ENCODE measurements at regions not wholly inside any gene's neighbourhood (a gene's known extent, or its start where the extent isn't known, plus 50 kb on each side); places are given as distances from the start of the nearest gene placed in this dataset.

DNA sequence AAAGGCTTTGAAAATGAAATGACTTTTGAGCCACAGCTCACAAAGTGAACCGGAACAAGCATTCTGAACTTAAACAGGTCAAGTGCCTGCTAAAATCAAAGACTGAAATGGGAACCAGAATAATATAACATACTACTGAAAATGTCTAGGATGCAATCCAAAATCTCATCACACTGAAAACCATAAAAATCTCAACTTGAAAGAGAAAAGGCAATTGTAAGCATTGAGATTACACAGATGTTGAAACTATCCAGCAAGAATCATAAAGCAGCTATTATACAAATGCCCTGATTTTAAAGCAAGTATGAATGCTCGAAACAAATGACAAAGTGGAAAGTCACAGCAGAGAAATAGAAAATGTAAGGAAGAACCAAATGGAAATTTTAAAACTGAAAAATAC is 211.5 kb upstream of the GAS1 start:
- Histone ChIP-seq H3K4me3 (ENCODE audit: low read depth, low read length, poor library complexity, severe bottlenecking) (no peak overlapping the region), H3K9me3 (ENCODE audit: low read length) (no peaks in the 10 kb centered on the region), H3K4me1 (ENCODE audit: insufficient read depth, low read length, poor library complexity, severe bottlenecking) (no peaks in the 10 kb centered on the region), H4K20me1 (ENCODE audit: insufficient read depth, low read length) (no peaks in the 10 kb centered on the region), H3K9me2 (ENCODE audit: insufficient read depth, low read length) (no peaks in the 10 kb centered on the region), H3K36me3 (ENCODE audit: insufficient read depth, low read length) (no peaks in the 10 kb centered on the region), H3K27ac (ENCODE audit: low read depth, low read length, poor library complexity, severe bottlenecking) (no peak overlapping the region), H3K79me2 (ENCODE audit: insufficient read depth, low read depth, low read length) (no peaks in the 10 kb centered on the region), H2AFZ (ENCODE audit: low read length) (no peak overlapping the region), H3K4me2 (ENCODE audit: low read length) (no peak overlapping the region)
- no peak for TF ChIP-seq EZH2phosphoT487 (IDR thresholded peaks at IDR 0.05; ENCODE audit: borderline replicate concordance, low read depth, low read length)
- TF ChIP-seq, protein P1, sequence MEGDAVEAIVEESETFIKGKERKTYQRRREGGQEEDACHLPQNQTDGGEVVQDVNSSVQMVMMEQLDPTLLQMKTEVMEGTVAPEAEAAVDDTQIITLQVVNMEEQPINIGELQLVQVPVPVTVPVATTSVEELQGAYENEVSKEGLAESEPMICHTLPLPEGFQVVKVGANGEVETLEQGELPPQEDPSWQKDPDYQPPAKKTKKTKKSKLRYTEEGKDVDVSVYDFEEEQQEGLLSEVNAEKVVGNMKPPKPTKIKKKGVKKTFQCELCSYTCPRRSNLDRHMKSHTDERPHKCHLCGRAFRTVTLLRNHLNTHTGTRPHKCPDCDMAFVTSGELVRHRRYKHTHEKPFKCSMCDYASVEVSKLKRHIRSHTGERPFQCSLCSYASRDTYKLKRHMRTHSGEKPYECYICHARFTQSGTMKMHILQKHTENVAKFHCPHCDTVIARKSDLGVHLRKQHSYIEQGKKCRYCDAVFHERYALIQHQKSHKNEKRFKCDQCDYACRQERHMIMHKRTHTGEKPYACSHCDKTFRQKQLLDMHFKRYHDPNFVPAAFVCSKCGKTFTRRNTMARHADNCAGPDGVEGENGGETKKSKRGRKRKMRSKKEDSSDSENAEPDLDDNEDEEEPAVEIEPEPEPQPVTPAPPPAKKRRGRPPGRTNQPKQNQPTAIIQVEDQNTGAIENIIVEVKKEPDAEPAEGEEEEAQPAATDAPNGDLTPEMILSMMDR (conservative IDR thresholded peaks at IDR 0.05; ENCODE audit: low read length), result no peak
- BruUV-seq (replicated peaks), result no TSS peak
- intact Hi-C loops (cut with micrococcal nuclease; ENCODE audit: unreplicated experiment), result no loop called here
- no peak for DNase-seq (ENCODE audit: low spot score)
- CTCF ChIA-PET (ENCODE audit: unreplicated experiment), result no interaction called here
- POLR2A ChIA-PET, result interaction anchor here (0.6 kb wide), 1 partner anchor 1231 kb away, joined by 3 read pairs; no protein-coding TSS in a partner anchor

DNA sequence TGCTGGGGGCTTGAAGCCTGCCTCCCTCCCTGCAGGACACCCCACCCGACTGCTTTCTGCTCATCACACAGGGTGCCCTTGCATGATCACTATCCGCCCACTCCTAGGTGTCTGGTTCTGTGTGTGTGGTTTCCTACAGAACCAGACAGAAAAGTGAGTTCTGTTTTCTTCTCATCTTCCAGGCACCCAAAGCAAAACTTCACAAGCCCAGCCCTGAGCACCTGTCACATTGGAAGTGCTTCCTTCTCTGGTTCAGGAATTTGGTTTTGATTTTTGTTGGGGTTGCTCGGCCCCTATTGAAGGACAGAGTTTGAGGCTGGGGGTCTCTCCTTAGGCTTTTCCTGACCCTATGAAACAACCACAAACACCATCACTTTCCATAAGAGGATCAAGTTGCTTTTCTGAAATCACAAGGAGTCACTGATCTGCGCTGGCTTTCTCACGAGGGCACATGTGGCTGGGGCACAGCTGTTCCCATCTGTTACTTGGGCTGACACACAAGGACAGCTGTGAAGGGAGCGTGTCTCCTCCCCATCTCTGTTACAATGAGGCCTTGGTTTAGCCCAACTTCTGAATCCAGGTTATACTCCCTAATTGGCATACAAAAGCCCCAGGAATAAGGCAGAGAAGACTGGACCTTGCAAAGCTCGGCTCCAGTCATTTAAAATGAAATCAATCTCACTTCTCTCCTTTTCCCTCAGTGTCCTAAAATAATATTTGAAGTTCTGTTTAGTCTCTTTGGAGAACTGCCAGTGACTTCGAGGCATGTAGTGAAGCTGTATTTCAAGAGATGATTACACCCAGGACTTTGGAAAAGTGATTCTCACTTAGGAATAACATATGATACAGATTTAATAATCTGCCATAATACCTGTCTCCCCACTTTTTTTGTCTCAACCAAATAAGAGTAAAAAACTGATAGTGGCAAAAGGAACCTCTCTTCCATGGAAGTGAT is 213.1 kb upstream of the GAS1 start:
- Histone ChIP-seq H3K9me2 (ENCODE audit: insufficient read depth, low read length) (no peaks in the 10 kb centered on the region), H3K79me2 (ENCODE audit: insufficient read depth, low read depth, low read length) (no peaks in the 10 kb centered on the region), H3K27ac (ENCODE audit: low read depth, low read length, poor library complexity, severe bottlenecking) (no peak overlapping the region), H2AFZ (ENCODE audit: low read length) (no peak overlapping the region), H3K4me1 (ENCODE audit: insufficient read depth, low read length, poor library complexity, severe bottlenecking) (no peaks in the 10 kb centered on the region), H4K20me1 (ENCODE audit: insufficient read depth, low read length) (no peaks in the 10 kb centered on the region), H3K36me3 (ENCODE audit: insufficient read depth, low read length) (no peaks in the 10 kb centered on the region), H3K4me2 (ENCODE audit: low read length) (no peak overlapping the region), H3K4me3 (ENCODE audit: low read depth, low read length, poor library complexity, severe bottlenecking) (no peak overlapping the region), H3K9me3 (ENCODE audit: low read length) (no peaks in the 10 kb centered on the region)
- CTCF ChIA-PET (ENCODE audit: unreplicated experiment), result no interaction called here
- BruUV-seq (replicated peaks), result no TSS peak
- intact Hi-C loops (cut with micrococcal nuclease; ENCODE audit: unreplicated experiment), result no loop called here
- POLR2A ChIA-PET, result interaction anchor here (0.6 kb wide), 1 partner anchor 383 kb away, joined by 3 read pairs; no protein-coding TSS in a partner anchor
- TF ChIP-seq EZH2phosphoT487 (IDR thresholded peaks at IDR 0.05; ENCODE audit: borderline replicate concordance, low read depth, low read length), result no peak
- TF ChIP-seq, protein P1 (conservative IDR thresholded peaks at IDR 0.05; ENCODE audit: low read length), result no peak
- no peak for DNase-seq (ENCODE audit: low spot score)

DNA sequence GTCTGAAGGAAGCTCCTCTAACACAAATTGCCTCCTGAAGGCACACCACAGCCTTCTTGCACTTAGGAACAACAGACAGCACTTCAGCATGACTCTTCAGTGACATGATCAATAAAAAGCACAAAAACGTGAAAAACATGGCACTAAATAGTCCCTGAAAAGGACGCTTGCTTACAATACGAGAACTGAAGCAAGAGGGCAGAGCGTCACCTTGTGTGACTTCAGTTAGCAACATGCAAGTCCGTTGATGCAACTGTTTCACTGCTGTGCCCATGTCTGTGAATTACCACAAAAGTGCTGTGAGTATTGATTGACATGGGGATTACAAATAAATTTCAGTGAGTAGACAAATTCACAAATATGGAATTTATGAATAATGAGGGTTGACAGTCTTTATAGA is 219.9 kb upstream of the GAS1 start:
- H3K36me3 ChIP-seq (ENCODE audit: insufficient read depth, low read length), result no peaks in the 10 kb centered on the region
- intact Hi-C loops (cut with micrococcal nuclease; ENCODE audit: unreplicated experiment), result no loop called here
- H3K79me2 ChIP-seq (ENCODE audit: insufficient read depth, low read depth, low read length), result no peaks in the 10 kb centered on the region
- H3K4me1 ChIP-seq (ENCODE audit: insufficient read depth, low read length, poor library complexity, severe bottlenecking), result no peaks in the 10 kb centered on the region
- H2AFZ ChIP-seq (ENCODE audit: low read length), result no peak overlapping the region
- no peak for DNase-seq (ENCODE audit: low spot score)
- POLR2A ChIA-PET, result no interaction called here
- H3K9me2 ChIP-seq (ENCODE audit: insufficient read depth, low read length), result no peaks in the 10 kb centered on the region
- CTCF ChIA-PET (ENCODE audit: unreplicated experiment), result no interaction called here
- no peak overlapping the region for H3K4me2 ChIP-seq (ENCODE audit: low read length)
- H4K20me1 ChIP-seq (ENCODE audit: insufficient read depth, low read length), result no peaks in the 10 kb centered on the region
- H3K27ac ChIP-seq (ENCODE audit: low read depth, low read length, poor library complexity, severe bottlenecking), result no peak overlapping the region
- no peak for TF ChIP-seq EZH2phosphoT487 (IDR thresholded peaks at IDR 0.05; ENCODE audit: borderline replicate concordance, low read depth, low read length)
- TF ChIP-seq, protein P1 (conservative IDR thresholded peaks at IDR 0.05; ENCODE audit: low read length), result no peak
- BruUV-seq (replicated peaks), result no TSS peak
- no peaks in the 10 kb centered on the region for H3K9me3 ChIP-seq (ENCODE audit: low read length)
- H3K4me3 ChIP-seq (ENCODE audit: low read depth, low read length, poor library complexity, severe bottlenecking), result no peak overlapping the region

All from OCI-LY7 (cell line).